GM12875 (cell line): ENCODE measurements at regions not wholly inside any gene's neighbourhood (a gene's known extent, or its start where the extent isn't known, plus 50 kb on each side); places are given as distances from the start of the nearest gene placed in this dataset.

Source experiments
- H3K4me3 ChIP-seq: one replicate; pipeline ENCODE4 v1.5.1; 2011; ENCODE audit warnings: low read depth, low read length, control low read depth
- CTCF ChIP-seq: IDR thresholded peaks from 2 replicates; pipeline ENCODE4 v1.5.1; 2011; ENCODE audit warnings: low read depth, mild to moderate bottlenecking, control low read depth, inconsistent platforms, low read length, moderate library complexity, borderline replicate concordance; ENCODE audit not compliant: insufficient read depth

- no peak for TF ChIP-seq CTCF
- no peak overlapping the region for H3K4me3 ChIP-seq
Measured at GRCh38 chr3:150082898-150083654, 112.4 kb upstream of the PFN2 start.

- no peak overlapping the region for H3K4me3 ChIP-seq
- no peak for TF ChIP-seq CTCF
Measured at GRCh38 chr3:150081084-150081483, 110.4 kb upstream of the PFN2 start.

- no peak overlapping the region for H3K4me3 ChIP-seq
- TF ChIP-seq CTCF = no peak
Measured at GRCh38 chr3:150080058-150080730, 109.5 kb upstream of the PFN2 start.

- no peak overlapping the region for H3K4me3 ChIP-seq
- no peak for TF ChIP-seq CTCF
Measured at GRCh38 chr3:150079029-150079739, 108.5 kb upstream of the PFN2 start.

DNA sequence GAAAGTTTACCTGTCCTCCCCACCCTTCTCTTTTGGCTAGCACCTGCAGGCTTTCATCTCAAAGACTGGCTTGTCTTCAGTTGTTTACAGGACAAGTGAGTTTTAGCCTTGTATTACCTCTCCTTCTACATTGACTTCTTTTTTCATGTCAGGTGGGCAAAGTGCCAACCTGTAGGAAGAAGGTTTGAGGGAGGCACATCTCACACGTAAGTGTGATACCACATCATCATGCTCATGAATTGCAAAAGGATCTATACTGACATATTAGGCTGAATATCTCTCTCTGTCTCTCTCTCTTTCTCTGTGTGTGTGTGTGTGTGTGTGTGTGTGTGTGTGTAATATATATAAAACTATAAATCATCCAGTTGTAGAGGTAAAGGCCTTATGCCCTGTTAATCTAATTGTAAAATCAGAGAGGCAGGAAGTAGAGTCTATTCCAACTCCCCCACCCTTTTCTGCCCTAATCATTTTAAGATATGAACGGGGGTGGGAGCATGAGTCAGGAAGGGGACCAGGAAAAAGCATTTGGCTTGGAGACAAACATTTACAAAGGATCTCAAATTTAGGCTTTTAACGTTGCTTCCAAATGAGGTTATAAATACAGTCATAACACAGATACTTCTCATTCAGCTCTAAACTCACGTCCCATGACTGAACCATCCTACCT, 107.0 kb upstream of the PFN2 start:
- TF ChIP-seq CTCF = no peak
- no peak overlapping the region for H3K4me3 ChIP-seq

DNA sequence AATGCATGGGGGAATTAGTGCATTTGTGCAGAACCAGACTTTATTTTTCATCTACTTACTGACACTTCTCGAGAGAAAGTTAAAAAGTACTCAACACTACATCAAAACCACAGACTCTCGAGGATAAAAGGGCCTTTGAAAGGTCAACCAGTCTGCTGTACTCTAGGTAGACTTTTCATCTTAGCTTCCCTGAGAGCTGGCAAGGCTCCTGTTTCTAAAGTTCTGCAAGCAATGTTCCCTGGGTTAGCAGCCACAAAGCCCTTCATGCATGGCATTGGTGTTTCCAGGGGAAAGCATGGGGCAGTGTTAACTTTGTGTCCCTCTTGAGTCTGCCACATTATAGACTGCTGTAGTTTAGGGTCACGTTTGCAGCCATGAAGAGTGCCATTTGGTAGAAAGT, 106.4 kb upstream of the PFN2 start:
- no peak for TF ChIP-seq CTCF
- no peak overlapping the region for H3K4me3 ChIP-seq

DNA sequence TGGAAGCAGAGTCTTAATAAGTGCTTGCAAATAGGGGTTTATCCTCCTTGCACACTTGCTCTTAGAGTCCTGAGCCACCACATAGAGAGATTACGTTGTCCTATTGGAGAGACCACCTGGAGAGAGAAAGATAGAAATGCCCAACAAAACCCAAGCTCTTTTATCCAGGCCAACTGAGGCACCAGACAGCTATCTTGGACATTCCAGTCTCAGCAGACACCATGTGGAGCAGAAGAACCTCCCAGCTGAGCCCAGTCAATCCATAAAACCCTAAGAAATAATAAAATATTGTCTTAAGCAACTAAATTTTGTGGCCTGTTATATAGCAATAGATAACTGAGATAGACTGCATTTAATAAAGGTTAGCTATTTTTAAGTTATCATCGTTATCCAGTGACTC, 105.7 kb upstream of the PFN2 start:
- no peak for TF ChIP-seq CTCF
- H3K4me3 ChIP-seq = no peak overlapping the region
